SK-N-SH treated with all-trans-retinoic acid at 6 μM for 48 hours (cell line): ENCODE measurements at regions not wholly inside any gene's neighbourhood (a gene's known extent, or its start where the extent isn't known, plus 50 kb on each side); places are given as distances from the start of the nearest gene placed in this dataset.

Experiments
- ARNTL ChIP-seq: fragments of 450-650 bp; formaldehyde crosslinking; IDR thresholded peaks from 2 replicates; pipeline ENCODE4 v1.5.0; 2020; ENCODE audit warnings: low read depth, mild to moderate bottlenecking, moderate library complexity, borderline replicate concordance
- BACH2 ChIP-seq: fragments of 250-450 bp; sonication (Bioruptor Pico); IDR thresholded peaks from 2 replicates; pipeline ENCODE4 v1.9.0; 2021; ENCODE audit warnings: mild to moderate bottlenecking, borderline replicate concordance
- CREB5 ChIP-seq: fragments of 250-450 bp; sonication (Bioruptor Pico); IDR thresholded peaks from 2 replicates; pipeline ENCODE4 v1.5.1; 2020; ENCODE audit warnings: low read depth, mild to moderate bottlenecking, moderate library complexity
- GLIS3 ChIP-seq: fragments of 250-450 bp; sonication (Bioruptor Pico); IDR thresholded peaks from 2 replicates; pipeline ENCODE4 v1.5.0; 2020; ENCODE audit warnings: mild to moderate bottlenecking, moderate library complexity
- ISL1 ChIP-seq: fragments of 250-450 bp; sonication (Bioruptor Pico); IDR thresholded peaks from 2 replicates; pipeline ENCODE4 v2.1.2; 2022; ENCODE audit warnings: mild to moderate bottlenecking, moderate library complexity
- PATZ1 ChIP-seq: fragments of 250-450 bp; sonication (Bioruptor Pico); IDR thresholded peaks from 2 replicates; pipeline ENCODE4 v1.8.0; 2020; ENCODE audit warnings: mild to moderate bottlenecking, moderate library complexity, borderline replicate concordance
- RARB ChIP-seq: fragments of 250-450 bp; sonication (Bioruptor Pico); IDR thresholded peaks from 2 replicates; pipeline ENCODE4 v1.8.0; 2021; ENCODE audit warnings: mild to moderate bottlenecking, moderate library complexity
- TCF4 ChIP-seq: fragments of 250-450 bp; sonication (Bioruptor Pico); IDR thresholded peaks from 2 replicates; pipeline ENCODE4 v1.8.0; 2021; ENCODE audit warnings: mild to moderate bottlenecking, moderate library complexity, borderline replicate concordance
- TOX ChIP-seq: fragments of 250-450 bp; sonication (Bioruptor Pico); IDR thresholded peaks from 2 replicates; pipeline ENCODE4 v1.8.0; 2021; ENCODE audit warnings: mild to moderate bottlenecking, moderate library complexity, borderline replicate concordance
- ZNF565 ChIP-seq: fragments of 450-650 bp; formaldehyde crosslinking; conservative IDR thresholded peaks from 2 replicates; pipeline ENCODE4 v1.5.0; 2020; ENCODE audit warnings: low read depth, mild to moderate bottlenecking, moderate library complexity

GRCh38 chr11:70819022-70819421 lies 420.7 kb downstream of the CTTN start:
- TF ChIP-seq ARNTL (CRISPR knock-in tag) (no peak), RARB (CRISPR knock-in tag) (no peak), GLIS3 (no peak), PATZ1 (CRISPR knock-in tag) (no peak), ISL1 (CRISPR knock-in tag) (no peak), BACH2 (CRISPR knock-in tag) (no peak), TCF4 (CRISPR knock-in tag) (no peak), CREB5 (CRISPR knock-in tag) (no peak), ZNF565 (no peak), TOX (CRISPR knock-in tag) (no peak)
